ENCODE measurements at regions not wholly inside any gene's neighbourhood (a gene's known extent, or its start where the extent isn't known, plus 50 kb on each side); places are given as distances from the start of the nearest gene placed in this dataset.
"Not testable (repeated sequence)": the region's sequence is repeated elsewhere in the genome, so short reads cannot be mapped to it uniquely, and the experiment has no call there.

- no peaks in the 10 kb centered on the region for H3K9me3 Mint-ChIP-seq (ENCODE audit: unreplicated experiment)
- no peaks in the 10 kb centered on the region for H3K4me1 Mint-ChIP-seq (ENCODE audit: unreplicated experiment)
- TF ChIP-seq CTCF (IDR thresholded peaks at IDR 0.05; ENCODE audit: unreplicated experiment) = no peak
- no peak overlapping the region for H3K27ac Mint-ChIP-seq (ENCODE audit: unreplicated experiment)
- H3K27me3 Mint-ChIP-seq (ENCODE audit: unreplicated experiment) = peaks cover 2% of the 10 kb centered on the region
- H3K4me3 Mint-ChIP-seq (ENCODE audit: unreplicated experiment) = no peak overlapping the region
- H3K36me3 Mint-ChIP-seq (ENCODE audit: low read depth, unreplicated experiment) = no peaks in the 10 kb centered on the region
- no peak for DNase-seq (ENCODE audit: low spot score)
Observed at GRCh38 chr13:90889906-90890834, 457.3 kb upstream of the MIR17HG start.

GRCh38 chr13:90891329-90891728 lies 456.2 kb upstream of the MIR17HG start:
- no peak overlapping the region for H3K4me3 Mint-ChIP-seq (ENCODE audit: unreplicated experiment)
- no peak for DNase-seq (ENCODE audit: low spot score)
- H3K36me3 Mint-ChIP-seq (ENCODE audit: low read depth, unreplicated experiment) = no peaks in the 10 kb centered on the region
- H3K4me1 Mint-ChIP-seq (ENCODE audit: unreplicated experiment) = no peaks in the 10 kb centered on the region
- H3K27ac Mint-ChIP-seq (ENCODE audit: unreplicated experiment) = no peak overlapping the region
- no peaks in the 10 kb centered on the region for H3K9me3 Mint-ChIP-seq (ENCODE audit: unreplicated experiment)
- no peak for TF ChIP-seq CTCF (IDR thresholded peaks at IDR 0.05; ENCODE audit: unreplicated experiment)
- peaks cover 2% of the 10 kb centered on the region for H3K27me3 Mint-ChIP-seq (ENCODE audit: unreplicated experiment)

GRCh38 chr13:90893199-90893598 lies 454.3 kb upstream of the MIR17HG start:
- H3K9me3 Mint-ChIP-seq (ENCODE audit: unreplicated experiment); H3K36me3 Mint-ChIP-seq (ENCODE audit: low read depth, unreplicated experiment); DNase-seq (ENCODE audit: low spot score); H3K27ac Mint-ChIP-seq (ENCODE audit: unreplicated experiment); H3K4me3 Mint-ChIP-seq (ENCODE audit: unreplicated experiment); H3K4me1 Mint-ChIP-seq (ENCODE audit: unreplicated experiment); H3K27me3 Mint-ChIP-seq (ENCODE audit: unreplicated experiment): not testable (repeated sequence)

- Mint-ChIP-seq H3K27me3 (ENCODE audit: unreplicated experiment) (no peaks in the 10 kb centered on the region), H3K36me3 (ENCODE audit: low read depth, unreplicated experiment) (no peaks in the 10 kb centered on the region), H3K9me3 (ENCODE audit: unreplicated experiment) (no peaks in the 10 kb centered on the region), H3K4me1 (ENCODE audit: unreplicated experiment) (no peaks in the 10 kb centered on the region), H3K27ac (ENCODE audit: unreplicated experiment) (no peak overlapping the region), H3K4me3 (ENCODE audit: unreplicated experiment) (no peak overlapping the region)
- no peak for TF ChIP-seq CTCF (IDR thresholded peaks at IDR 0.05; ENCODE audit: unreplicated experiment)
- no peak for DNase-seq (ENCODE audit: low spot score)
Observed at GRCh38 chr13:90896002-90896401, 451.5 kb upstream of the MIR17HG start.

GRCh38 chr13:90898811-90899210 lies 448.7 kb upstream of the MIR17HG start:
- TF ChIP-seq CTCF (IDR thresholded peaks at IDR 0.05; ENCODE audit: unreplicated experiment) = no peak
- Mint-ChIP-seq H3K9me3 (ENCODE audit: unreplicated experiment) (no peaks in the 10 kb centered on the region), H3K4me3 (ENCODE audit: unreplicated experiment) (no peak overlapping the region), H3K27me3 (ENCODE audit: unreplicated experiment) (peaks cover 2% of the 10 kb centered on the region), H3K27ac (ENCODE audit: unreplicated experiment) (no peak overlapping the region), H3K36me3 (ENCODE audit: low read depth, unreplicated experiment) (no peaks in the 10 kb centered on the region), H3K4me1 (ENCODE audit: unreplicated experiment) (no peaks in the 10 kb centered on the region)
- no peak for DNase-seq (ENCODE audit: low spot score)
